GM18519 (cell line): ENCODE measurements at regions not wholly inside any gene's neighbourhood (a gene's known extent, or its start where the extent isn't known, plus 50 kb on each side); places are given as distances from the start of the nearest gene placed in this dataset.
"Not testable (repeated sequence)": the region's sequence is repeated elsewhere in the genome, so short reads cannot be mapped to it uniquely, and the experiment has no call there.

ENCODE experiments used
- ATAC-seq: cut with Tn5 transposase; IDR thresholded peaks from one replicate; pipeline ENCODE4 v1.9.1; 2021; ENCODE audit warnings: mild to moderate bottlenecking, moderate library complexity; ENCODE audit not compliant: unreplicated experiment, low FRiP score

GRCh38 chr5:130397727-130398126 lies 493.5 kb downstream of the CHSY3 start:
- not testable (repeated sequence) for ATAC-seq

GRCh38 chr5:130397132-130397531 lies 492.9 kb downstream of the CHSY3 start:
- no peak for ATAC-seq

GRCh38 chr5:130391727-130392264 lies 487.5 kb downstream of the CHSY3 start:
- ATAC-seq: not testable (repeated sequence)

- ATAC-seq: no peak
Observed at GRCh38 chr5:130386155-130386554, 481.9 kb downstream of the CHSY3 start.

- ATAC-seq: no peak
Observed at GRCh38 chr5:130385656-130386055, 481.4 kb downstream of the CHSY3 start.

- no peak for ATAC-seq
Observed at GRCh38 chr5:130365956-130366355, 461.7 kb downstream of the CHSY3 start.

GRCh38 chr5:130350131-130350530 lies 445.9 kb downstream of the CHSY3 start:
- no peak for ATAC-seq

GRCh38 chr5:130337179-130337888 lies 433.1 kb downstream of the CHSY3 start:
- ATAC-seq: no peak

- no peak for ATAC-seq
Observed at GRCh38 chr5:130335117-130335516, 430.9 kb downstream of the CHSY3 start.

- no peak for ATAC-seq
Observed at GRCh38 chr5:130333089-130333488, 428.8 kb downstream of the CHSY3 start.

GRCh38 chr5:130331332-130331731 lies 427.1 kb downstream of the CHSY3 start:
- ATAC-seq: peak; percentile 56

- no peak for ATAC-seq
Observed at GRCh38 chr5:130324953-130325671, 420.8 kb downstream of the CHSY3 start.

GRCh38 chr5:130323804-130324454 lies 419.7 kb downstream of the CHSY3 start:
- peak; percentile 100 for ATAC-seq

- no peak for ATAC-seq
Observed at GRCh38 chr5:130321931-130322330, 417.7 kb downstream of the CHSY3 start.

- ATAC-seq: no peak
Observed at GRCh38 chr5:130316971-130317680, 412.9 kb downstream of the CHSY3 start.

GRCh38 chr5:130295235-130295634 lies 391.0 kb downstream of the CHSY3 start:
- no peak for ATAC-seq

- not testable (repeated sequence) for ATAC-seq
Observed at GRCh38 chr5:130294798-130295197, 390.5 kb downstream of the CHSY3 start.

- ATAC-seq: no peak
Observed at GRCh38 chr5:130290219-130290618, 386.0 kb downstream of the CHSY3 start.

GRCh38 chr5:130289132-130290088 lies 385.1 kb downstream of the CHSY3 start:
- no peak for ATAC-seq
